Stimulated activated CD4-positive, alpha-beta T cell treated with anti-CD3 and anti-CD28 coated beads, Interleukin-2, amount 100 ng/mL, for 48 hours (primary cell): ENCODE measurements at regions not wholly inside any gene's neighbourhood (a gene's known extent, or its start where the extent isn't known, plus 50 kb on each side); places are given as distances from the start of the nearest gene placed in this dataset.
"Not testable (repeated sequence)": the region's sequence is repeated elsewhere in the genome, so short reads cannot be mapped to it uniquely, and the experiment has no call there.

ENCODE experiments used
- DNase-seq, 2 donors: peaks; one replicate each; pipeline ENCODE4 v3.0.0-alpha.2; 2020

DNA sequence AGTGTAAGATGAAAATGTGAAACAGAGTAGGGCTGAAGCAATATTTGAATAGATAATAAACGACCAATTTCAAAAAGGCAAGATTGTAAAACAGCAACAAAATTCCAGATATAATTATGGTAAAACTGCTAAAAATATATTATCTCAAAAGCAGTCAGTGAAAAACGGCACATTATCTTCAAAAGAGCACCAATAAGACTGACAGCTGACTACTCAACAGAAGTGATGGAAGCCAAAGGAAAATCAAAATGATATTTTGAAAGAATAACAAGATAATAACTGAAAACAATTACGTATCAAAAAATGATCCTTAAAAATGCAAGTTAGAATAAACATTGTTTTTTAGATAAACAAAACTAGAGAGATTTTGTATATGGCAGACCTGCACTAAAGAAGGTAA is 920.6 kb upstream of the FAM98A start:
- no peak for DNase-seq

DNA sequence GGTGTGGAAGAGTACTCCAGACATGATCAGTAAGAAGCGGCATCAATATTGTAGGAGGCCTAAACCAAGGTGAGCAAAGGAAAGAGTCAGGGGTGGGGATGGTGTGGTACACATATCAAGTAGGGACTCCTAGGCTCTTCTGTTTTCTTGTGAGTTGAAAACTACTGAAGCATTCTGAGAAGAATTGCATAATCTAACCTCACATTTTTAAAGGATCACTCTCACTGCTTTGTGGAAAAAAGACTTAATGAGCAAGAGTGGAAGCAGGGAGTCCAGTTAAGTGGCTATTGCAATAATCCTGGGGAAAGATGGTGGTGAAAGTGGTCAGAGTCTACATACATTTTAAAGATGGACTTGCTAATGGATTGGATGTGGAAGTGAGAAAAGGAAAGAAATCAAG is 899.5 kb upstream of the FAM98A start:
- DNase-seq = no peak

DNA sequence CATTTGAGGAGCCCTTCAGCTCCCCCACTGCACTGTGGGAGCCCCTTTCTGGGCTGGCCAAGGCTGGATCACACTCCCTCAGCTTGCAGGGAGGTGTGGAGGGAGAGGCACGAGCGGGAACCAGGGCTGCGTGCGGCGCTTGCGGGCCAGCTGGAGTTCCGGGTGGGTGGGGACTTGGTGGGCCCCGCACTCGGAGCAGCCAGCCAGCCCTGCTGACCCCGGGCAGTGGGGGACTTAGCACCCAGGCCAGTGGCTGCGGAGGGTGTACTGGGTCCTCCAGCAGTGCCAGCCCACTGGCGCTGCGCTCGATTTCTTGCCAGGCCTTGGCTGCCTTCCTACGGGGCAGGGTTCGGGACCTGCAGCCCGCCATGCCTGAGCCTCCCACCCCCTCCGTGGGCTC is 895.1 kb upstream of the FAM98A start:
- not testable (repeated sequence) for DNase-seq

DNA sequence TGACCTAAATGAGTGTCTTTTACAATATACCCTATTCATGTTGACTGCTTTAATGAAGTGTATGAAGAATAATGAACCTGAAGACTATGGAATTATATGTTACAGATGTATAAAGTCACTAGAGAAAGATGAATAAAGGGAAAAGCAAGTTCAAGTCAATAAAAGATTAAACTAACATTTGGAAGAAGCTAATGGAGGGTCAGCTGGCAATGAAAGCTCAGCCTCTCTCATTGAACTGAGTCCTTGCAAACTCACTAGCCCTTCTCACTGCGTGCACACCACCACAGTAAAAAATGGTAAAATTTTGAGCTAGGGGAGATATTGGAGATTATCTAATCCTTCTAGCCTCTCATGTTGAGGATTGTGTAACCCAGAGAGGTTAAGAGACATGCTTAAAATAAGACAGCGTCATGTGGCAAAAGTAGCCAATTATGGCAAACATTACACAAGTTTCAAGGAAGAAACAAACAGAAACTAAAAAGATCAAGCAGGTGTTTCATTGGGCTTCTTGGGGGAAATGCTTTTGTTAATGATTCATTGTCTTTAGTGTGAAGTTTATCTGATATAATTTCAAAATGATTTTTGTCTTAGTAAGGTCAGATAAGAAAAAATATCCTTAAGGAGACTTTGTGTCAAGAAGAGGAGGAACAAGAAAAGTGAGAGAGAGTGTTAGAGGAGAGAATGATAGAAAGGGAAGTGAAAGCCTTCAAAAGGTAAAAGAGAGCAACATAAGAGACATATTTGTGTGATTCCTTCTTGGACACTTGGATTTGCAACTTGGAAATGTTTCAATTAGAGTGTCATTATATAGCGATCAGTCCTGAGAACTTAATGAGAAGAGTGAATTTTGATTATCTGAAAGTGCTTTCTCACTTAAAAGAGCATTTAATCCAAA is 893.7 kb upstream of the FAM98A start:
- no peak for DNase-seq

DNA sequence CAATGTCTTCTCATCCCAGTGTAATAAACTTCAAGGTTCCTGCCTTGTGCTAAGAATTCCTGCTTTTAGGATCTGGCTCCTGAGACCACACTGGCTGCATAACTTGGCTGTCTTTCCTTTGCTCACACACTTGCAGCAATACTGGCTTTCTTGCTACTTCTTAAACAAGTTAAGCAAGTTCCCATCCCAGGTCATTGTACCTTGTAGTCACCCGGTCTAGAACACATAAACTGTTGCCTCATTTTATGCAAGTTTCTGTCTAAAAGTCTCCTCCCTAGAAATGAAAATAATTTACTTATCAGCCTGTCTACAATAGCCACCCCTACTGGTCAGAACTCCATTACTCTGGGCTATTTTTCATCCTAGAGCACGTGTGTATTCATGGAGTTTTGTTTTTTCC is 887.9 kb upstream of the FAM98A start:
- DNase-seq = no peak

DNA sequence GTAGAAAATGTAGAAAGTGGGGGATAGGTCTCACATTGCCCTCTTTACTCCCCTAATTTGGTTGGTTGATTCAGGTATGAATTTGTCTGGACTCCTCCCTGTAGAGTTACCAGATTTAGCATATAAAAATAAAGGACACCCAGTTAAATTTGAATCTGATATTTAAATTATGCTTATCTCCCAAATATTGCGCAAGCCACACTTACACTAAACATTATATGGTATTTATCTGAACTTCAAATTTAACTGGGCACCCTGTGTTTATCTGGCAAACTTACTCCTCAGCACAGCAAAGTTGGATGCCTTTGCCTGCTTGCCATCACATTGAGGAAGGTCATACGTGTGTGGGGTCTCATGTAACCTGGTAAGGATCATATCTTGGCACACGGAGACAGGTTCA is 882.4 kb upstream of the FAM98A start:
- no peak for DNase-seq

DNA sequence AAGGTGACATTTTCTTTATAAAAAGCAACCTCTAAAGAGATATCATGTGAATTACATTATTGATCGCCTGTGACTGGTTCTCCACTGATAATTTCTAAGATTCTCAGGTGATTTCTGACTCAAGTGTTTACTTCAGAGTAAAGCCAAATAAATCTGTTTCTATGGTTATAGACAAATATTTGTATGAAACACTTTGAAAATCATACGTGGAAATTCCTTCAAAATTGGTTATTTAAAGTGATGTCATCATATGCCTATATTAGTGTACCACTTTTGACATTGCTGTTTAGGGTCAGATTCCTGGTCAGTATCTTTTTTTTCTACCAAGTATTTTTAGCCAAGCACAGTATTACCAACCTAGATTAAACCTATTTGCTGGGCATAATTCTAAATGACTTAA is 881.3 kb upstream of the FAM98A start:
- no peak for DNase-seq

DNA sequence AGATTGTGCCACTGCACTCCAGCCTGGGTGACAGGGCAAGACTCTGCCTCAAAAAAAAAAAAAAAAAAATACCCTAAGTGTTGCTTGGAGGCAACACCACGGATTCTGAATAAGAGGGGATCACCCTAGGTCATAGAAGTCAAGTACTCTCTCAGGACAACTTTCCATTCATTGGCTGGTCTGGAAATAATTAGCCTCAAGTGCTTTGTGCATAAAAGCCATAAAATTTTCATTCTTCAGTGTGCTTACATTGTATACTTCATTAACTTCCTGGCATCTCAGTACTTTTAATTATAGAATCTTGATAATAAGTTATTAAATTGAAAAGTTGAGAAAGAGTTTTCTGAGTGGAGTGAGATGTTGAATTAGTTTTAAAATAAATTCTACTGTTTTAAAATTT is 876.1 kb upstream of the FAM98A start:
- DNase-seq = no peak

DNA sequence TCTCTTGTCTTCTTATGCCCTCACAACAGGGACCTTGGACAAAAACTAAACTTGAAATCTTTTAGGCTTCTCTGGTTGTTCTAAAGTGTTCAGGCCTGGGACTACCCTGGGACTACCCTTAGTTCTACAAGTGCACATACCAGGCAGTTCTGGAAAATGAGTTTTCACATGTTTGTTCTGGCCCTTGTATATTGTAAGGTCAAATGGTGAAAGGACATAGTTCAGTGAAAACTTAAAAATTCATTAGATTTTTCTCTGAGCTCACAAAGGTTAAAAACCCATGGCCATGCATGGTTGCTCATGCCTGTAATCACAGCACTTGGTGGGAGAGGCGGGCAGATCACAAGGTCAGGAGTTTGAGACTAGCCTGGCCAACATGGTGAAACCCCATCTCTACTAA is 875.5 kb upstream of the FAM98A start:
- DNase-seq = no peak

DNA sequence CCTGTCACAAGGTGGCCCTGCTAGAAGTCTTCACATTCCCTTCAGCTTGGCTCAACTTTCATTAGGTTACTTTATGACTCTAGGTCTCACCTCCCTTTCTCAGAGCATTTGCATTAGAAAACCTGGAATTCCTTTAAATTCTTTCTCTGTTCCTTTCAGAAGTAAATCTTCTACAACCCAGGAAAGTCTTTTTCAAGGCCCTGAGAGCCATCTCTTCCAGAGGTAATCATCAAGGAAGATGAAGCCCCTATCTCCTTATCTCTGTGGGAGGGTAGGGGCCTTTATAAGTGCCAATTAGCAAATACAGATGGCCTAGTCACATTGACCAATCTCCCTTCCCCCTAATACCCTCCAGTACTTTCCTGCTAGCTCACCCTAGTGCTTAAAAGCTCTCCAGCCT is 848.0 kb upstream of the FAM98A start:
- no peak for DNase-seq

DNA sequence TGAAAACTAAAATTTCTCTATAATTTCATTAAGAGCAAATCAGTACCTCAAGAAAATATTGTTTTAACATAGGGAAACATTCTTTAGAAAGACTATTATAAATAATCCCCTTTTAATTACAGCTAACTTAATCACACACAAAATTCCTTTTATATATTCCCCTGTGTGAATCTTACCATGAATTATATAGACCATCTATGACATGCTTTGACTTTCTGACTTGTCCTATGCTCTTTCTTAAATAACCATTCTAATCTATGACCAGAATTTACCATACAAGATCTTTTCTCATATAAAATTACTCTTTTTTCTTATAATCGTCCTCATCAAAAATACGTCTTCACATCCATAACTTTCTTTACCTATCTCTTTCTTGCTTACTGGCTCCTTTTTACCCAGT is 824.2 kb upstream of the FAM98A start:
- DNase-seq = no peak

DNA sequence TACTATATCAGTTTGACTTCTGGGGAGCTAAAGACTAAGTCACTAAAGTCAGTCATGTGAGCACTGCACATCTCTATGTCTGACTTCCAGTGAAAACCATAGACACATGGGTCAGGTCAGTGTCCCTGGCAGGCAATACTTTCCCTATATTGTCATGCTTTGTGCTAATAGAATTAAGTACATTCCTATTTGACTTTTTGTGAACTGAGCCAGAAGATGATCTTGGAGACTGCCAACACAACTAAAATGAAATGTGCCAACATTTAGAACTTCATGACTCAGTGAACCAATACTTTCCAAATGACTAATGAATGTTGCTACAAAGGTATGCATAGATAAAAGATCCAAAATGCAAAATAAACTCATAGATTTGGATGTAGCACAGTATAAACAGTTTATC is 820.8 kb upstream of the FAM98A start:
- DNase-seq = no peak

DNA sequence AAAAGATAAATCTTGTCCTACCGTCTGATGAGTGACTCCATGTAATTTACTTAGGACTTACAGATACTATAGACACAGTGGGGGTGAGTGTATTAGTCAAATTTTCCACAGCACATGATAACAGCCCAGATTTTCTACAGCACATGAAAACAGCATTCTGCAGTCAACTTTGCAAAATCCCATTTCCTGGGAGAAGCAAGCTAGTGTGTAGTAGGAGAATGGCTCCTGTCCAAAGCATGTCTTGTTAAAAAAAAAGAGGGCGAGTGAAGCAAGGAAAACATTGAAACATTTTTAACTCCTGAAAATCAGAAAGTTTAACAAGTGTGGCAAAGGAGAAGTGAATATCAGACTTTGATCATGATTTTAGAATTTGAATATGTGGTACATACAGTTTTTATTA is 817.8 kb upstream of the FAM98A start:
- DNase-seq = no peak

DNA sequence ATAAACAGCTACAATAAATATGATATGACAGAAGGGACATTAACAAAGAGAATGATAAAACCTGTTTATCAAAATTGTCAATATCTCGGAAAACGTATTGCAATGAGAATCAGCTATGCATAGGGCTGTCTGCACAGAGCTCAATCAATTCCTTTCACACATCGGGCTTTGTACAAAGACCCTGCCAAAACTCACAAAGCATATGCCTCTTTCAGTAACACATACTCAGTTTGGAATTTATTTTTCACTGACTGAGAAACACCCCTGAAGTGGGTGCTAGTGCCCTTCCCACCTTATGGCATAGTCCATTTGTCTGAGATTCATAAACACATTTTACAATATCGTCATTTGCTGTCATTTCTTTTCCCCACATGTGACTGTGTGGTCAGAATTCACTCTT is 815.8 kb upstream of the FAM98A start:
- DNase-seq = no peak

DNA sequence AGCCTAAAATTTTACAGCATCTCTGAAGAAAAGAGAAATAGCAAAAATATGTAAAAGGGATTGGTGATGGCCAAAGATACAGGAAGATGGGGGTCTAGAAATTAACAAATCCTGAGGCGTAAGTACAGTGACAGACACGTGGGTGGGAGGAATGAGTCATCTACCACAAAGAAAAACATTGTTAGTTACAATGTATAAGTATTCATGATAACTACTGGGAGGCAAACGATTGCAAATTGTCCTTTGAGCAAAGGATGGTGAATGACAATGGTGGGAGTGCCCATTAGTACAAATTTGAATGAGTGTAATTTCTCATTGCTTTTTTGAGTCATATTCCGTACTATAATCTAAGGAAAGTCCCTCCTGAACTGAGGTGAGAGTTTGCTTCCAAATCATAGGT is 809.0 kb upstream of the FAM98A start:
- DNase-seq = no peak

DNA sequence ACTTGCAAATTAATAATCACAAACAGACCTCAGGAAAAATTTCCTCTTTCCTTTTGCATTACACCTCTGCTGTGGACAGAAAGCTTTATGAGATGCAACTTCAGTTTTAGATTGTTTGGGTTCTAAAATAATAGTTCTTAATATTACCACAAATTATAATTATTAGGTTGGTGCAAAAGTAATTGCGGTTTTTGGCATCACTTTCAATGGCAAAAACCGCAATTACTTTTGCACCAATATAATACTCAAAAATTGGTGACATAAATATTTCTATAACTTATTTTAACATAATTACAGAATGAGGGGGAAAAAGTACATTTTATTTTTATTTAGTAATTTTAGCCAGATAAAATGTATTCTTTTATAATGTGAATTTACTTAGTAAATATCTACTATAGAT is 804.4 kb upstream of the FAM98A start:
- no peak for DNase-seq

DNA sequence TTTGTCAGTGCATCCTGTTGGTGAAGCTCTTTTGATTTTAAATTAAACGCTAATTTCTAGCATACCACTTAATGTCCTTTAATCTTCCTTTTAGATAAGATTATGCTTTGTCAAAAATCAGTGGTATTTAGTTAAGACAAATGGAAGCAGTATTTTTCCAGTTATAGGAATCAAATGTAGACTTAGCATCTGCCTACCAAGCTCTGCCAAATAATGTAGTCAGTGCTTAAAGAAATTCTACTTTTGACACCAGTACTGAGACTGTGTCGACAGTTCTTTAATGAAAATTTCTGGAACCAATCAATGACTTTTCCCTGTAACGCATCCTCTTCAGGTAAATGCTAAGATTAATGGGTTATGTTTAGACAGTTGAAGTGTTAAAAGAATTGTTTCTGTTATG is 803.3 kb upstream of the FAM98A start:
- no peak for DNase-seq

DNA sequence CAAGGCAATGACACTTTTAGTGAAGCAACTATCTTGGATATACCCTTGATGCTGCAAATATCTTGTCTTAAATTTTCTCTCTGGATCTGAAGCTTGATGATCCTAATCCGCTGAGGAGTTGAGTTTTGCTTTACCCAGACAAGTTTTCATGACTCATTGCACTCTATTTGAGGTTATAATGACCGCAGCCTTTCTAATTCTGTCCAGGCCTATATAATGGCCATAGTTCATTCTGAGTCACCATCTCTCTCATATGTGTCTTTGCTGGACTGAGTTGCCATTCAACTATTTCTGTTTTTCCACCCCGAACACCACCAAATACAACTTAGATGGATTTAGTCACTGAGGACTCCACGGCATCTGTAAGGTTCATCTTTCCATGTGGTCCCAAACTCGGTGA is 802.1 kb upstream of the FAM98A start:
- DNase-seq = no peak

DNA sequence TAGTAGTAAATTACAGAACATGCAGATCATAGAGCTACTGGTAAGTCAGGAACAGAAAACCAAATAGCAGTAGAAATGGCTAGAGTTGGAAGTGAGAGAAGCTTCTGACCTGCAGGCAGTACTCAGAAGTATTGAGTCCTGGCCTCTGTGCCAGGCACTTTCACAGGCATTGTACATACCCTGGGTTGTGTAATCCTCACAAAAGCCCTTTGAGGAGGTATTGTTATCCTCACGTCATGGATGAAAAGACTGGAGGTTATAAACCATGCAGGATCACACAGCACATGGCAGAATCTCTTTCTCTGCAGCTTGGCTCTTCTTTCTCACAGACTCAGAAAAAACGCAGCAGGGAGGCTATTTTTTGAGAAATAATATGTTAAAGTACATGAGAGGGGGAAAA is 789.3 kb upstream of the FAM98A start:
- DNase-seq = no peak

DNA sequence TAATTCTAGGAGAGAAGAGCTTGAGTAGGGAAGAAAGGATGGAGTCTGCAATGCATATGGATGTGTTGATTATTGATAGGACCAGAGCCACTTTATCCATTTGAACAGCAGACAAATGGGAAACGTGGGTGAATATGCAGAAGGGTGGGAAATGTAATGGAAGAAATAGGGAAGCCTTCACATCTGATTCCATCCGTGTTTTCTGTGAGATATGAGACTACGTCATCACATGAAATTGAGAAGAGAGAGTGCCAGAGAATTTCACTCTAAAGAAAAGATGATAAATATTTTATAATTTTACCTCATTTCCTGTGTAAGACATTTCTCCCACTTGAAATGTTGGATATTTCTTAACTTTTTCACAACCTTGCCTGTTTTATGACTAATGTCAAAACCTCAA is 788.4 kb upstream of the FAM98A start:
- DNase-seq = no peak

DNA sequence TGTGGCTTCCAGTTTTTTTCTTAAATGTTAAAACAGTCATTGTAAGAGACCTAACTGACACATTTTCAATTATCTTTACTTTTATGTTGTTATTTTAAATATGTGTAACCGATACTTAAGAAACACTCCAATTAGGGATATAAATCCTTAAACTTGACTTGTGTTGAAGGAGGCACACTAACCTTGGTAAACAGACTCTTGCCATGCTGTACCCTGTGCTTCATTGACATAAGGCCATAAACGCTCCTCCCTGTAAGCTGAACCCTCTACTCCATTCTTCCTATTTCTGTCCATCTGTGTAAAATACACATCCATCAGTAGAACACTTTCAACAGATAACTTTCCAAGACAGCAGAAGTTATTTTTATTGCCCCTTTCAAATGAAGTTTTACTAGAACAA is 780.5 kb upstream of the FAM98A start:
- no peak for DNase-seq

DNA sequence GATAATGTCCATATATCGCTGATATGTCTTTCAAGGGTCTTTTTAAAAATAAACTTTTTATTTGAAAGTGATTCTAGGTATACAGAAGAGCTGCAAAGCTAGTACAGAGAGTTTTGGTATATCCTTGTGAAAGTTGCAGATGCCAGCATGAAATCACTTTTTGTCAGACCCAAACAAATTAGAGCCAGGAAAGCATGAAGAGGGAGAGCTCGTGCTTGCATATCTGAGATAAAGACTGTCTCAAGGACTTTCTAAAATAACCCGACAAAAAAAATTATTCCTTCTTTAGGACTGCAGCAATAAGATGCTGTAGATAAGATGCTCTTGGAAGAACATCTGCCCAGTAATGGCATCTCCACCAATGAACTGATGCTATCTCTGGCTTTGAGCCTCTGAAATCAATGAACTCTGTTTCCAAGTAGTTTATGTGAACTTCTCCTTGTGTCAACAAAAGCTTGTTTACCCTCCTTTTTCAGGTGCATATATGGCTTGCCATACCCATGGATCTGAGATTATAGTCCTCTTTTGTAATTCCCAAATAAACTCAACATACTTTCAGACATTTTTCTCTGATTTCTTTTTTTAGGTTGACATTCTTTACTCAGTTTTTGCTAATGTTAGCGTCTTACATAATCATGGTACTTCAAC is 774.6 kb upstream of the FAM98A start:
- DNase-seq = no peak

DNA sequence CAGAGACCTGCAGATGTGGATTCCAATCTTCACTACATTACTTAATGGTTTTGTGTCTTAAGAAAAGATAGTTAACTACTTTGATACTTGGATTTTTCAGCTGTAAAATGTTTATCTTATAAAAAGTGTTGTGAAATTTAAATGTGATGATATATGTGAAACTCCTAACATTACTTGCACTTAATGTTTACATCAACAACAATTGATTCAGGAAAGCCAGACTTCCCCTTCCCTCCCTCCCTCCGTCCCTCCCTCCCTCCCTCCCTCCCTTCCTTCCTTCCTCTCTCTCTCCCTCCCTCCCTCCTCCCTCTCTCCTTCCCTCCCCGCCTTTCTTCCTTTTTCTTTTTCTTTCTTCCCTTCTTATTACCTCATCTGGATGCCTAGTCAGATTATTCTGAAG is 773.9 kb upstream of the FAM98A start:
- no peak for DNase-seq

DNA sequence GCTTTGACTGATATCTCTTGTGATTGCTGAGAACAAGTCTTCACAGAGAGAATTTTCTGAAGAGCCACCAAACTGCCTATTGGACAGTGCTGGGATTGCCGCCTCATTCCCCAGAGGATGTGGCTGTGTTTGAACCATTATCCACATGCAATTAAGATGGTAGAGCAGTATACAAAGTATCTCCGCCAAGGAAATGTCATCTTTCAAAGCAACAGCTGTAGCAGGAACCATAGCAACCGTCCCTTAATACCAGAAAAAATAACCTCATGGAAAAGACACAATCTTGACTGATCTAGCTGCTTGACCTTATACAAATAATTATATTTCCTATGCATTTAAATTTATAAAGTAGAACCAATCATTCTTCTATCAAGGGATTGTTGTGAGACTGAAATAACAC is 772.6 kb upstream of the FAM98A start:
- no peak for DNase-seq

DNA sequence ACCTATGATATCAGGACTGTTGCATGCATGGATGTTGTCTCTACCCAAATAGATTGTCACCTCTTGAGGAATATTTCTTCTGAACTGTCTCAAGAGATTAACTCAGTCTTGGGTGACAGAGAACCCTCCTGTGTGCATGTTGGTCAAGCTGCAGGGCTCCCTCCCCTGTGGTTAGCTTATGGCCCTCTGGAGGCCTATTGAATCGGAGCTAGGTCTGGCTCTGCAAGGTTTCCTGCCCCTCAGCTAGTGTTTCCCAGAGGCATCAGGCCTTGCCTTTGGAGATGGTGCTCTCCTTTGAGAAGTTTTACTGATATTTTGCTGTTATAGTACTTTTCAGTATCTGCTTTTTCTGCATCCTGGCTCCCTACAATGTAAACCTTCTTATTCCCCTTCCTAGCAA is 769.2 kb upstream of the FAM98A start:
- DNase-seq = no peak
